ENCODE measurements at regions not wholly inside any gene's neighbourhood (a gene's known extent, or its start where the extent isn't known, plus 50 kb on each side); places are given as distances from the start of the nearest gene placed in this dataset.
A peak's percentile ranks its signal among the peaks of the same experiment; 100 is the strongest.

DNA sequence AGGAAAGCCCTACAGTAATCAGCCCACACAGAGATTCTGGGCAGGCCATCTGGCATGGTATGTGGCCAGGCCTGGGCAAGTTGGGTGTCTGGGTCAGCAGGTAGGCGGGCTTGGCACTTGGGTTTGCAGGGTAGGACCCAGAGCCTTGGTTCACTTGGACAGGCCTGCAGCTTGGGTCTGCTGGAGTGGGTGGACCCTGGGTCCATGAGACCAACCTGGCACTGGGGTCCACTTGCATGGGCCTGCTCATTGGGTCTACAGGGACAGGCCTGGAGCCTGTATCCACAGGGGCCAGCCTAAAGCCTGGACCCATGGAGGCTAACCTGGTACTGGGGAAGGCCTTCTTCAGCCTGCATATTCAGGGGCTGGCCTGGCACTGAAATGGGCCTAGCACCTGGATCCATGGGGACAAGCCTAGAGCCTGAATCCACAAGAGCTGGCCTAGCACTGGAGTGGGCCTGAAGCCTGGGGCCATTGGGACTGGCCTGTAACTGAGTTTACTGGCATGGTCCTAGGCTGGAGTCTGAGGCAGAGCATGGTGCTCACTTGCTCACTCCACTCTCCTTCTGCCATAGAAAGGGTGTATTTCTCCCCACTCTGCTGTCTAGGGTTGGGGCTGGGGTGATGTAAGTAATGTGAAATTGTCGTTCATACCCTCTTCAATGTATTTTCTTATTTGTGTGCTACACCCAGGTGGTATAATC is 315.0 kb downstream of the AHR start:
- DNase-seq, result no peak

DNA sequence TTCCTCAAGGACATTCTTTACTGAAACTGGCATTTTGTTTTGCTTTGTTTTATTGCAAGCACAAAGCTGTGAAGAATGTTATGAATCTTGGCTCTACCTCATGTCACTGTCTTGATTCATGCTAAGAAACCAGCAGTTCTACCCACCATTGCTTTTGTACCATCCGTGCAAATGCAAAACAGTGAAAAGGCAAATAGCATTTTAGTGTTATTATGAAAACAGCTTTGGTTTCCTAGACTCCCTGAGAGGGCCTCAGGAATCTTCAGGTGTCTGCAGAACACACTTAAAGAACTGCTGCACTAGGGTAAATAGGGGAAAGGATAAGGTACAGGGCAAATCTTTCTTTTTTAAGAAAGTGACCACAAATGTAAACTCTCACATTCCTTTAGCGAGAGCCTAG is 318.9 kb downstream of the AHR start:
- DNase-seq, result no peak

DNA sequence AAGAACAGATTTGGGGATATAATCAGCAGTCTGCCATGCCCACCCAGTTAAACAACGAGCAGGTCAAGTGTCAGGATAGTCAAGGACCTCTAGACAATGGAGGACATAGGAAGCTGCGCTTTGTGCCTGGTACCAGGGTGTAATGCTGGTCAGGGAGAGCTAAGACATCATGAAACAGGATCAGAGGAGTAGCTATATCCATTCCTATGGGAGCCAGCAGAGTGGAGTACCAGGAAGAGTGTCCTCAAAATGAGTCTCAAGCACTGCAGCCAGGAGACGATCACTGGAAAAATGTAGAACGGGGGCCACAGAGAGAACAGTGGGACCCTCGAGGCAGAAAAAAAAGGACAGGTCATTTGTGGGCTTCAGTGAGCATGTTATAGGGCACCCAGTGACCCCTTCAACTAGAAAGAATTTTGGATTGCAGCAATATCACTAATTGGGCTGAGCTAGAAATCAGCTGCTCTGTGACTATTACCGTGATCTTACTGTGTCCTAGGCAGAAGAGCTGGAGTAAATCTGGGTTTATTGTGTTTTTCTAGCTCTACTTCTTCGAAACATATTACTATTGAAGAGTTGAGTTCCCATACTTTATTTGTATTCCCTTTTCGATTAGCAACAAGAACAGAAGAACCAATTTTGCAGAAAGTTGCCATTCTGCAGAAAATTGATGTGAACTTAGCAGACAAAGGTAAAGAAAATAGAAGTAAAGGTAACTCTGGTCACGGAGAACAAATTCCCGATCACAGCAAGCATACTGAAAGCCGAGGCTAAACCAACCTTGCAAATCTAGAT is 319.6 kb downstream of the AHR start:
- no peak for DNase-seq

DNA sequence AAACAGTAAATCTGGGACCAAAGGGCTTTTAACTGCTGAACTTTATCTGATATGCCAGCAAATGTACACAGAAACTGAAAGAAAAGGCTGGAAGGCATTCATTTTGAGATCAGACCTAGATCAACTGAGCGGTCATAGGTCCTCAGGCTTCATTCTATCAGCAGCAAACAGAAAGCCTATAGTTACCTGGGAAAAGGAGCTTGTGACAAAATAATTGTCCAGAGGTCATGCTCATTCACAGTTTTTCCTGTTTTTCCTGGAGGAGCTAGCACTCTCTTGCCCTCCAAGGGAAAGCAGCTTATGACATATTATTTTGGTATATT is 320.2 kb downstream of the AHR start:
- DNase-seq, result no peak

DNA sequence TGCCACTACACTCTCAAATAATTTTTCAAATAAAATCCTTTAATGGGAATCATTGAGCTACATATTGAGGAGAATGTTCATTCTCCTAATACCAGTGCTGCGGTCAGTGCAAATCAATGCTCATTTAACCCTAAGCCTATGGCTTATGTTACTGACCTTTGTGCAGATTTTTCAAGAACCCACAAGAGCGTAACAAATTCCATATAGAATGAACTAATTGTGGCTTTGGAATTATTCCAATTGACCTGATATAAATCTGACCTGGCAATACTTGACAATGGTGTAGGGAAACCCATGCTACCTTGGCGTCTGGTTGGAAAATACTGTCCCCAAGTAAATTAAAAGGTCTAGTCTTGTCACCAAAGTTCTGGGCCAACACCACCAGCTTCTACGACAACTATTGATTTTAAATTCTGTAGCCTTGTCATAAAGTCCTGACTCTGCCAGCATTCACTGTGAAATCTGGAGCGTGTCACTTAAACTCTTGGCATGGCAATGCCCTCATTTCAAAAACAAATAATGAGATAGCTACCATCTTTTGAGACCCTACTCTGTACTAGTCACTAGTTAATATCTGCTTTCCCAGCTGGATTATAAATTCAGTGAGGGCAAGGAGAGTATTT is 320.9 kb downstream of the AHR start:
- no peak for DNase-seq

DNA sequence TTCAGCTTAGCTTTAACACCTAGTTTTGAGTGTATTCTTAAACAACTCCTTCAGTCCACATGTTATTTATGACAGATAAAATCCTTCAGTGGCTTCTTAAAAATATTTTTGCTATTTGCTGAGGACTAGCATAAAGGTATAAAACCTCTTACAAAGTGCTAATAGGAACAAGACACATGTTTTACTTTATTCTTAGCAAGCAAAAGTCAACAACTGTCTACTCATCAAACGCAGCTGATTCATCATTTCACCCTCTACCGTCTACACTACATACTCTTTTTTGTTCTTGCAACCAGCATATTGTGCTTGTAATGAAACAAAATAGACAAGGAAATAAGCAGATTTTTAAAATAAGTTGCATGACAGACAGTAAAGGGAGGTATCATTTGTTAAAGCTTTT is 319.7 kb downstream of the SNX13 start:
- DNase-seq, result no peak

DNA sequence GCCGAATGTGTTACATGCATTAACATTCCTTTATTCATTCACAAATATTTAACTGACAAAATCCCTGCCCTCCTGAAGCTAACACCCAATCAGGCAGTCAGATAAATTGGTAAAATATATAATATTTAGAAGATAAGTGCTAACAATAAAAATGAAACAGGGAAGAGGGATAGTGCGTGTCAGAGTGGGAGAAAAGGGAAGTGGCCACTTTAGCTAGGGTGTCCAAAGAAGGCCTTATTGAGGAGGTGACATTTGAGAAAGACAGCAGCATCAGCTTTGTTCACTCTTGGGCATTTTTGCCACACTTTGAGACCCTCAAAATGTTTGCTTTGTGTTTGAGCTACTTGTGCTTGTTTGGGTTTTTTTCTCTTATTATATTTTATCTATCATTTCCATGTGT is 317.8 kb downstream of the SNX13 start:
- DNase-seq, result no peak

DNA sequence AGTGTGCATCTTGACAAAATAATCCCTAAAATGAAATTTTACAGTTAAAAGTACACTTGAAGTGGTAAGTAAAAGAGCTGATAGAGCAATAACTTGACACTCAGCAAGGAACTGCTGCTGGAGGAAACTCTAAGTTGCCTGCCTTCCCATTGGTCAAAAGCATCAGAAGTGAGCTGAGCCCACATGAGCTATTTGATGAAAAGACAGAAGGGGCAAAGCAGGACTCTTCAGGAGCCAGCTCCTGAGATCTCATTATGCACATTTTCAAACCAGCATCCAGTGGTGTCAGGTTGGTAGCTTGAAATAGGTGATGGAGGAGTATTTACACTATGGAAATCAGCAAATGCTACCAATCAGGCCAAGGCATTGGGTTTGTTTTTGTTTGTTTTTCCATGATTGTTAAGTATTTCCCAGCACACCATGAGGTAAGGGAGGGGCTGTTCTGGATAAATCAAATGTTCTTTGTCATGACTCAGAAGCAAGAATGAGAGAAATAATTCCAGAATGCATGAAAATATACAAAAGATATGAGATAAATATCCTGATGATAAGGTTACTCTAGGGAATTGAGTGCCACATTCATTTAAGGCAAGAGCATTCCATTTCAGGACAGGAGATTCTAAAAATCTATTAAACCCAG is 316.6 kb downstream of the SNX13 start:
- DNase-seq, result no peak

DNA sequence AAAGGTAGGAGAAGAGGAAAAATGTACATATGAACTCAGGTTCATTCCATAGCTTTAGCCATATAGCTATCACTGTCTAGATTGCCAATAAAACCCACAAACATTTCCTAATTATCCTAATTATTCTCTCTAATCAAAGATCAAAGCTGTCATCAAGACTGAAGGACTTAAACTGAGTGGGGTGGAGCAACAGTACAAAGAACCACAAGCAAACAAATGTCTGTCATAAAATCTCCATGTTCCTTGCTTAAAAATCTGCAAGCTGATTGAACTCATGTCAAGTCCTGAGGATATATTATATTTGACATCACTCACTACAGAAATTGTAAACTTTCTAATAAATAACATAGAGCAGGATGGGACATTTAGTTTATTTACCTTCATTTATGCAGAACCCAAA is 315.9 kb downstream of the SNX13 start:
- DNase-seq, result no peak

DNA sequence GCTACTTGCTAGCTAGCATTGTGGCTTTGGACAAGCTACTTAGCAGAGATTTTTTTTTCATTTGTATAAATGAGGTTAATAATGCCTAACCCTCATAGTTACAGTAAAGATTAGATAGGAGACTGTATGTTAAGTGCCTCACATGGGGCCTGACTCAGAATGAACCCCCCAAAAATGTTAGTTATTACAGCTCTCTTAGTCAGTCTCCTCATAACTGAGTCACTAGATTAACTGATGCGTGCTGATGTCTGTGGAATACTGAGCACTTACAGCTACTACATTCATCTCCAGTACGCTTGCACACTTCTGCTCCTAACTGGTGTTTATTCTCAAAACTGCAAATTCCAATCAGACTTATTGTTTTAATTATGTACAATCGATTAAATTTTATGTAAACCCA is 315.3 kb downstream of the SNX13 start:
- DNase-seq, result no peak

DNA sequence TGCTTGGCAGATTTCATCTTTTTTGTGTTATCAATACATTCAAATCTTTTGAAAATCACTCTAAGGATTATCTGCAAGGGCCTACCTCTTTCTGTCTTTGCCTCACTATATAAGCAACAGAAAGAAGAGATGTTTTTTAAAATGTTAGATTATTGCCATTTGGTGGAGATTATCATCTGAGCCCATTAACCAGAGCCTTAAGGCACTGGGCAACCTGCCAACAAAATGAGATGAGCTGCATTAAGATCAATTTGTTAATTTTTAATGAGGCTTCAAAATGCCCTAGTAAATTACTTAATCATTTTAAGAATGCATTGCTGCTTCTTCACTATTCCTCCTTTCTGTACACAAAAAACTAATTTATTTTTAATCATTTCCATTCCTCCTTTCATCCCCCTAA is 314.1 kb downstream of the SNX13 start:
- DNase-seq, result no peak

DNA sequence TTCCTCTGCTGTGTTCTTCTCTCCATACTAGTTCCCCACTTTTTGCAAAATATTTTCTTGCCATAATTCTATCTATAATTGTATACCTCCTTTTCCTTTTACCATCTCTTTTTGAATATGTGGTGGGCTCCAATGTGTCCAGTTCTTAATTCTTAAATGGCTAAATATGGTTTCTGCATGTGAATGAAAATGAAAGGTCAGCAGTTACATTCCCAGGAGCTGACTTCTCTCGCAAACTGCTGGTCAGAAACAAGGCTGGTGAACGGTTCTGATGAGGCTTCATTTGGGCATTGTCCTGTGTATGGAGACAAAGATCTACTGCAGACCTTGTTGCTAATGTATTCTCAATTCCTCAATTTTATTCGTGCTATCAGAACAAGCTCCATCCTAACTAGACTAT is 309.2 kb downstream of the SNX13 start:
- no peak for DNase-seq

DNA sequence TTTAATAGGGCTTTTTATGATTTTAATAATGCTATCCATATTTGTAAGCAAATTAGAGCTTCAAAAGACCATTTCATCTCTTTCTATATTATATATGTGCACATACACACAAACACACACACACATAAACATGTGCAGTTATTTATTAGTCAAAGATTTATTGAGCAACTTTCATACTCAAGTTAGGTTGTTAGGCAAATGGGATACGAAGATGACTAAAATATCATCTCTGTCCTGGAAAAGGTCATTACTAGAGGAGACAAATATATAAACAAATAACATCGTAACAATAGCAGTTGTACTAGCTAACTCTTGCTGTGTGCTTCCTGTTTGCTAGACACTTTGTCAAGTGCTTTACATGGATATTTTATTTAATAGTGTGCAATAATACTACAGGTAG is 307.9 kb downstream of the SNX13 start:
- no peak for DNase-seq

DNA sequence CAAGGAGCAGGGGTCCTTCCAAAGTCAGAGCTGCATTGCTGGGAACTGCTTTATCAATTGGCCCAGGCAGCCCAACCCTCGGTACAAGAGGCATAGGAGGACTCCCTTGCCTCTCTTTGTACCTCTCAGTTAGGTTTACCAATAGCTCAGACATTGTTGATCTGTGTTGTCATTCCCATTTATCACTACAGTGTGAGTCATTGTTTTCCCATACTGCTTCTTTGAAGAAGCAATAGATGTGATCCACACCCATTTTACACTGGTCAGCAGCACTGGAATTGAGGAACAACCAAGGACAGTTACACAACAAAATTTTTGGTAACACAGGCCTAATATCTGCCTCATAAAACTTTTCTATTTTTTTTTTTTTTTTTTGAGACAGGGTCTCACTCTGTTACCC is 307.2 kb downstream of the SNX13 start:
- DNase-seq, result no peak

DNA sequence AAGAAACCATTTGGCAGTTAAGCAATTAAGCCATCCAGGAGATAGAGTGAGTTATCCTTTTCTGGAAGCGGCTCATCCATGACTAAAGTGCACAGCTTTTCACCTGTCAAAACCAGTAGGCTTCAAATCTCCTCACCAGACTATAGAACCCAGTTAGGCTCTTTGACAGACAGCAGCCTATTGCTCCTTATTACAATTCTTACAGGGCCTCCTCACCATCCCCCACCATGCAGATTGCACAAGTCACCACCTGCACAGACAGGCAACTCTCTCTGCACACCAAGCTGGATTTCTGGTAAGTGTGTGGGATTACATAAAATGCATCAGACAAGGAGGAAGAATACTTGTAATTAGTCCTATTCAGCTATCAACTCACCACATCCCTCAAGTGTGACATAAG is 301.6 kb downstream of the SNX13 start:
- DNase-seq, result peak; percentile 86

DNA sequence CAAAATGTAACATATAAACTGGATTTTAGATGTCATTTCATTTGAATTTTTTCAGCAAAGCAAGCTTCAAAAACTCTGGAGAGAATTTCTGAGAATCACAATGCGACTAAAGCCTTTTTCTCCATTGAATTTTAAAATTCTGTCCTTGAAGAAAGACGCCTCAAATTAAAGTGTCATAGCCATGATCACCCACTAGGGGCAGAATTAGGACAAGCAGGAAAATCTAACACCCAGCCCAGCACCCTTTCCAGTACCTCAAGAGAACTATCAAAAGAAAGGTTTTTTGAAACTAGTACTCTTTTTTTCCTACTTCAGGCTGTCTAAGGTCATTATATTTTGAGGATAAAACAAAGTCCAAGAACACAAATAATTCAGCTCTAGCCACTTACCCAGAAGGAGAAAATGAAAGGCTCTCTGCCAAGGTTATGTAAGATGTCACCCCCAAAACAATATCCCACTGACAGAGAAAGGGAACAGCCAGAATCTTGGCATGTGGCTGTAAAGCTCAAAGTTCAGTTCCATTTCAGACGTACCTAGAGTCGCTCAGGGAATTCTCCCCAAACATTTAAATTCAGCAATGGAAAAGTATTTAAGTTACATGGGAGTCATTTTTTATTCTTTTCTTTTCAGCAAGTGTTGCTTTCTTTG is 299.4 kb downstream of the SNX13 start:
- DNase-seq, result peak; percentile 36

DNA sequence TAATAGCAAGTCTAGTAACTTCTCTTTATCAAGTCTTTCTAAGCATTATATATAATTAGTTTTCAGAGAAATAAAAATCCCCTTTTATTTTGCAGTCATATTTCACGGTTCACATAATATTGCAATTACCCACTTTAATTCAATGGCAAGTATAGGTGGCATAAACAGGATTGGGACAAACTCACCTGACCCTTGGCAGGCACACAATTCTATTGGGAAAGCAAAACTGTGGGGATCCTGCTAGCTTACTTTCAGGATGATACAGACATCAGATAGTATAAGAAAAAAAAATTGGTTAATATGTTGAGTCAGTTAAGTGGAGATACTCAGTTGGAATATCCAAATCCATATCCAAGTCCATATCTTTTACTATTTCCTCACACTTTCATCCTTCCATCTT is 294.8 kb downstream of the SNX13 start:
- DNase-seq, result no peak

DNA sequence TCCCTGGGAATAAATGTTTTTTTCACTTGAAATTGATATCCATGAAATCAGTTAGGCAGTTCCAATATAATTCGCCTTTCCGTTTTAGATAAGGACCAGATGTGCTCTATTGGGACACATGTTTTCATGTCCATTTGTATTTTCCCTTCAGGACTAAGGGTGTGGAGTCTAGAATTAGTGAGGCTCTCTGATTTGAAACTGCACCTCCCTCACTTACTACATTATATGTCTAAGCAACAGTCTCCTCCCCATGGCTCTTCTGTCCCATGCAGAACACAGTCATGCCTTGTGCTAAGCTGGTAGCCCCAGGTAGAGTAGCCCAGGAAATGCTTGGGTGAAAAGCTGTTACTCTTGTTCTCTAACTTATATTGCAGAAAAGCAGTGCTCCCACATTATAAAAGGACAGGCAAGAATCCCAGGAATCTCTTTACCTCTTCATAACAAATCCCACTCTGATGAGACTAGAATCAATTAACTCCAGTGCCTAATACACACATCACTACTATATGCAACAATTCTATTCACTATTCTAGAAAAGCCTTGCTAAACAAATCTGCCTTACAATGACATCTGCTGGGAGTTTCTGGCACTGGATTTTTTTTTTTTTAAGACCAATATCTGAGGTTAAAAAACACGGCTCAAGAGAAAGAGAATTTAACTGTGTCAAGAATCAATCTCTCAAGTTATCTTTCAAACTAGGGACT is 293.9 kb downstream of the SNX13 start:
- DNase-seq, result no peak

DNA sequence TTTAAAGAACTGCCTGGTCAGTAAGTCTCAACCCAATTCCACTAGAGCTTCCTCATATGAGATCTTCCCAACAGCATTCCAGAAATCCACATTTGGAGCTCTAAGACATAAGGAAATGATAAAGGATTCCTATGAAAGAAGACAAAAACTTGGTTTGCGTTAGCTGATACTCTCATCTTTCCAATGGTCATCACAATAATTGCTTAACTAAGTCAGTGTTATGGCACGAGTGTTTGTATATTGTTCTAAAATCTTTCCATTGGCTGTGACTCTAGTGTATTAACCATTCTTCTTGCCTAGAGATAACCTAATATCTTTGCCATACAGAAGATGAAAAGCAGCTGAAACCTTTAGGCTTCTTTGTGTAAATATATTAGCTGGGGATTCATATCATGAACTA is 289.0 kb downstream of the SNX13 start:
- DNase-seq, result no peak

DNA sequence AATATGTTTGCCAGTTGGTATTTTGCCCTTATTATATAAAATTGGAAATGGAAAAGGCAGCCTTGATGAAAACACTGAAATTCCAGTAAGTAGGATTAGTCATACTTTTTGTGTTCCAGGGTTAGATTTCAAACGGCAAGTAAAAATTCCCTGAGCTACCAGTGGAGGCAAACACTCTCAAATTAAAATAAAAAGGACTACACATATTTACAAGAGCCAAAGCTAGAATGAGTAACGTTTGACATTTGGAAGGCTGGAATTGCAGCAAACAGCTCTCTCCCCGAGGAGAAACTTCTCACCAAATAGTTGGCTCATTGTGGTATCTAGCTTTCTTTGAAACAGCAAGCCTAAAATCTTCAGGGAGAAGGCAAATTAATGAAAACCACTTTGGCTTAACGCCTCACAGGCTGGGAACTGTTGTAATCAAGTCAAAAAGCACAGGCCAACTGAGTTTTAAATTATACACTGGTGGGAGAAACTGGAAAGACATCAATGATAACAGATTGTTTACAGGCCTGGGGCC is 288.4 kb downstream of the SNX13 start:
- DNase-seq, result no peak

DNA sequence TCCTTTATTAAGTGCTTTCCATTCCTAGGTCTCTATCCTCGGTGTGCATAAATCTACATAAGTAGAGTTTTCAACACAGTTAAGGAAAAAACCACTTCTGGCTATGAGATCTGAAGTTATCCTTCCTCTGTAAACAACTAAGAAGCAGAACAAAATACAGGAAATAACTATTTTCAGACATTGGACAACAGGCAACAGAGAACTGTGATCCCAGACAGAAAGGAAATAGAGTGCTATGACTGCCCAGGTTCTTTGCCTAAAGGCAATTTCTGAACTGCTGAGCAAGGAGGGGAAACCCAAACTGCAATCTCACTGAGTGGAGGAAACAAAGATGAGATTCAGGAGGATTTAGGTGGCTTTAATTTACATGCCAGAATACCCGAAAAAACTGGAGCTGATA is 285.4 kb downstream of the SNX13 start:
- DNase-seq, result no peak

DNA sequence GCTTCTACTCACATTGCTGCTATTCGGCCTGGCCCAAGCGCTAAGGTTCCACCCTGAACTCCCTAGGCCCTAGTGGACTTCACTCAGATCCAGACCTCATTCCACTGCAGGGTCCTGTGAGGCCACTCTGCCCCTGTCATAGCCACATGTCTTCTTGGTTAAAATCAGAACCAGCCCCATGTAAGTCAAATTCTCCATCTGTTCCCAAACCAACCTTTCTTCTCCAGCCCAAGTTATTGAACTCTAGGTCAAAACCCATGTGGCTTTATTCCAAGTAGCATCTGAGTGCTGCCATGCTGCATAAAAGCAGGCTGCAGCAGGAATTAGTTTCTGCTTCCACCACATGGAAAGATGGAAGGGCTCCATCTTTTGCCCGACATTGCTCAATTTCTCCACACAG is 281.2 kb downstream of the SNX13 start:
- no peak for DNase-seq

DNA sequence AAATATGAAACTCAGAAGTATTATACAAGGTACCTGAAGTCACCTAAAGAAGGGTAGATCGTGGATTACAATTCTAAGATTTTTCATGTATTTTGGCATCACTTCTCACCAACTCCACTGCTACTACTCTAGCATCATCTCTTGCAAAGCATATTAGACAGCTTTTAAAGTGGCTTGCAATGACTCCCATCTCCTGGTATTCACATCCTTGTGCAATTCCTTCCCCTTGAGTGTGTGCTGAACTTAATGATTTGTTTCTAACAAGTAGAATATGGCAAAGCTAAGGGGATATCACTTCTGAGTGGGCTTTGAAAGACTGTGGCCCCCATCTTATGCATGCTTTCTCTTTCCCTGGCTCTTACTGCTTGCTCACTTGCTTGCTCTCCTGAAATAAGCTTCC is 280.2 kb downstream of the SNX13 start:
- DNase-seq, result no peak
